ENCODE measurements at regions not wholly inside any gene's neighbourhood (a gene's known extent, or its start where the extent isn't known, plus 50 kb on each side); places are given as distances from the start of the nearest gene placed in this dataset.

GRCh38 chr5:111656580-111656979 lies 100.4 kb downstream of the NREP start:
- TF ChIP-seq HNF4A (conservative IDR thresholded peaks at IDR 0.05) (no peak), MAX (IDR thresholded peaks at IDR 0.05) (no peak), TAF1 (conservative IDR thresholded peaks at IDR 0.05) (no peak), RAD21 (IDR thresholded peaks at IDR 0.05) (no peak), FOXA1 (IDR thresholded peaks at IDR 0.05) (no peak), ATF3 (IDR thresholded peaks at IDR 0.05) (no peak), GABPA (IDR thresholded peaks at IDR 0.05 in 1 of 2, conservative IDR thresholded peaks at IDR 0.05 in 1 of 2) (no peak), SP1 (IDR thresholded peaks at IDR 0.05) (no peak), EGR1 (IDR thresholded peaks at IDR 0.05; ENCODE audit: low read depth in 2 of 2) (no peak)
- TF ChIP-seq, protein P1, sequence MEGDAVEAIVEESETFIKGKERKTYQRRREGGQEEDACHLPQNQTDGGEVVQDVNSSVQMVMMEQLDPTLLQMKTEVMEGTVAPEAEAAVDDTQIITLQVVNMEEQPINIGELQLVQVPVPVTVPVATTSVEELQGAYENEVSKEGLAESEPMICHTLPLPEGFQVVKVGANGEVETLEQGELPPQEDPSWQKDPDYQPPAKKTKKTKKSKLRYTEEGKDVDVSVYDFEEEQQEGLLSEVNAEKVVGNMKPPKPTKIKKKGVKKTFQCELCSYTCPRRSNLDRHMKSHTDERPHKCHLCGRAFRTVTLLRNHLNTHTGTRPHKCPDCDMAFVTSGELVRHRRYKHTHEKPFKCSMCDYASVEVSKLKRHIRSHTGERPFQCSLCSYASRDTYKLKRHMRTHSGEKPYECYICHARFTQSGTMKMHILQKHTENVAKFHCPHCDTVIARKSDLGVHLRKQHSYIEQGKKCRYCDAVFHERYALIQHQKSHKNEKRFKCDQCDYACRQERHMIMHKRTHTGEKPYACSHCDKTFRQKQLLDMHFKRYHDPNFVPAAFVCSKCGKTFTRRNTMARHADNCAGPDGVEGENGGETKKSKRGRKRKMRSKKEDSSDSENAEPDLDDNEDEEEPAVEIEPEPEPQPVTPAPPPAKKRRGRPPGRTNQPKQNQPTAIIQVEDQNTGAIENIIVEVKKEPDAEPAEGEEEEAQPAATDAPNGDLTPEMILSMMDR (IDR thresholded peaks at IDR 0.05; ENCODE audit: low read depth, low read length, missing input control) = no peak
- TF ChIP-seq, protein P2, sequence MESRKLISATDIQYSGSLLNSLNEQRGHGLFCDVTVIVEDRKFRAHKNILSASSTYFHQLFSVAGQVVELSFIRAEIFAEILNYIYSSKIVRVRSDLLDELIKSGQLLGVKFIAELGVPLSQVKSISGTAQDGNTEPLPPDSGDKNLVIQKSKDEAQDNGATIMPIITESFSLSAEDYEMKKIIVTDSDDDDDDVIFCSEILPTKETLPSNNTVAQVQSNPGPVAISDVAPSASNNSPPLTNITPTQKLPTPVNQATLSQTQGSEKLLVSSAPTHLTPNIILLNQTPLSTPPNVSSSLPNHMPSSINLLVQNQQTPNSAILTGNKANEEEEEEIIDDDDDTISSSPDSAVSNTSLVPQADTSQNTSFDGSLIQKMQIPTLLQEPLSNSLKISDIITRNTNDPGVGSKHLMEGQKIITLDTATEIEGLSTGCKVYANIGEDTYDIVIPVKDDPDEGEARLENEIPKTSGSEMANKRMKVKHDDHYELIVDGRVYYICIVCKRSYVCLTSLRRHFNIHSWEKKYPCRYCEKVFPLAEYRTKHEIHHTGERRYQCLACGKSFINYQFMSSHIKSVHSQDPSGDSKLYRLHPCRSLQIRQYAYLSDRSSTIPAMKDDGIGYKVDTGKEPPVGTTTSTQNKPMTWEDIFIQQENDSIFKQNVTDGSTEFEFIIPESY (IDR thresholded peaks at IDR 0.05) = no peak
- TF ChIP-seq, protein P3, sequence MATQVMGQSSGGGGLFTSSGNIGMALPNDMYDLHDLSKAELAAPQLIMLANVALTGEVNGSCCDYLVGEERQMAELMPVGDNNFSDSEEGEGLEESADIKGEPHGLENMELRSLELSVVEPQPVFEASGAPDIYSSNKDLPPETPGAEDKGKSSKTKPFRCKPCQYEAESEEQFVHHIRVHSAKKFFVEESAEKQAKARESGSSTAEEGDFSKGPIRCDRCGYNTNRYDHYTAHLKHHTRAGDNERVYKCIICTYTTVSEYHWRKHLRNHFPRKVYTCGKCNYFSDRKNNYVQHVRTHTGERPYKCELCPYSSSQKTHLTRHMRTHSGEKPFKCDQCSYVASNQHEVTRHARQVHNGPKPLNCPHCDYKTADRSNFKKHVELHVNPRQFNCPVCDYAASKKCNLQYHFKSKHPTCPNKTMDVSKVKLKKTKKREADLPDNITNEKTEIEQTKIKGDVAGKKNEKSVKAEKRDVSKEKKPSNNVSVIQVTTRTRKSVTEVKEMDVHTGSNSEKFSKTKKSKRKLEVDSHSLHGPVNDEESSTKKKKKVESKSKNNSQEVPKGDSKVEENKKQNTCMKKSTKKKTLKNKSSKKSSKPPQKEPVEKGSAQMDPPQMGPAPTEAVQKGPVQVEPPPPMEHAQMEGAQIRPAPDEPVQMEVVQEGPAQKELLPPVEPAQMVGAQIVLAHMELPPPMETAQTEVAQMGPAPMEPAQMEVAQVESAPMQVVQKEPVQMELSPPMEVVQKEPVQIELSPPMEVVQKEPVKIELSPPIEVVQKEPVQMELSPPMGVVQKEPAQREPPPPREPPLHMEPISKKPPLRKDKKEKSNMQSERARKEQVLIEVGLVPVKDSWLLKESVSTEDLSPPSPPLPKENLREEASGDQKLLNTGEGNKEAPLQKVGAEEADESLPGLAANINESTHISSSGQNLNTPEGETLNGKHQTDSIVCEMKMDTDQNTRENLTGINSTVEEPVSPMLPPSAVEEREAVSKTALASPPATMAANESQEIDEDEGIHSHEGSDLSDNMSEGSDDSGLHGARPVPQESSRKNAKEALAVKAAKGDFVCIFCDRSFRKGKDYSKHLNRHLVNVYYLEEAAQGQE (IDR thresholded peaks at IDR 0.05) = no peak

Data from liver (tissue), 3 donors.